GM23248 (cell line): ENCODE measurements at regions not wholly inside any gene's neighbourhood (a gene's known extent, or its start where the extent isn't known, plus 50 kb on each side); places are given as distances from the start of the nearest gene placed in this dataset.
"Not testable (repeated sequence)": the region's sequence is repeated elsewhere in the genome, so short reads cannot be mapped to it uniquely, and the experiment has no call there.

Experiments used
- DNase-seq: peaks from one replicate; pipeline ENCODE4 v3.0.0-alpha.2; 2015
- H2AFZ ChIP-seq: fragments of 200-600 bp; sonication (generic); 2 replicates; pipeline ENCODE4 v1.6.1; 2016; ENCODE audit warnings: antibody characterized with exemption
- H3F3A ChIP-seq: fragments of 200-600 bp; sonication (generic); 2 replicates; pipeline ENCODE4 v1.6.1; 2016; ENCODE audit warnings: mild to moderate bottlenecking, antibody characterized with exemption, mixed run types; ENCODE audit not compliant: insufficient read depth
- H3K27ac ChIP-seq: fragments of 200-600 bp; sonication (generic); 2 replicates; pipeline ENCODE4 v1.5.1; 2016; ENCODE audit warnings: mild to moderate bottlenecking
- H3K27me3 ChIP-seq: fragments of 200-600 bp; sonication (generic); replicated peaks from 2 replicates; pipeline ENCODE4 v1.6.1; 2016; ENCODE audit warnings: mild to moderate bottlenecking; ENCODE audit not compliant: insufficient read depth
- H3K36me3 ChIP-seq: fragments of 200-600 bp; sonication (generic); 2 replicates; pipeline ENCODE4 v1.6.1; 2016; ENCODE audit warnings: low read depth, mild to moderate bottlenecking
- H3K4me1 ChIP-seq: fragments of 200-600 bp; sonication (generic); 2 replicates; pipeline ENCODE4 v1.6.1; 2016; ENCODE audit warnings: mild to moderate bottlenecking; ENCODE audit not compliant: insufficient read depth
- H3K4me2 ChIP-seq: fragments of 200-600 bp; sonication (generic); one replicate; pipeline ENCODE4 v1.6.1; 2016; ENCODE audit warnings: mild to moderate bottlenecking; ENCODE audit not compliant: unreplicated experiment
- H3K4me3 ChIP-seq: fragments of 200-600 bp; sonication (generic); 2 replicates; pipeline ENCODE4 v1.5.1; 2016; ENCODE audit warnings: mild to moderate bottlenecking
- H3K79me2 ChIP-seq: fragments of 200-600 bp; sonication (generic); 2 replicates; pipeline ENCODE4 v1.6.1; 2016; ENCODE audit warnings: mild to moderate bottlenecking; ENCODE audit not compliant: insufficient read depth
- H3K9ac ChIP-seq: fragments of 200-600 bp; sonication (generic); 2 replicates; pipeline ENCODE4 v1.6.1; 2016; ENCODE audit warnings: mild to moderate bottlenecking
- H3K9me2 ChIP-seq: fragments of 200-600 bp; sonication (generic); 2 replicates; pipeline ENCODE4 v1.6.1; 2016; ENCODE audit warnings: mixed run types, mild to moderate bottlenecking, moderate library complexity; ENCODE audit not compliant: insufficient read depth
- H3K9me3 ChIP-seq: fragments of 200-600 bp; sonication (generic); one replicate; pipeline ENCODE4 v1.6.1; 2017; ENCODE audit warnings: low read depth
- H4K20me1 ChIP-seq: fragments of 200-600 bp; sonication (generic); 2 replicates; pipeline ENCODE4 v1.6.0; 2016; ENCODE audit not compliant: insufficient read depth
- EZH2 ChIP-seq: fragments of 200-600 bp; sonication (generic); IDR thresholded peaks from 2 replicates; pipeline ENCODE4 v1.6.1; 2018; ENCODE audit warnings: antibody characterized with exemption, mild to moderate bottlenecking; ENCODE audit not compliant: insufficient read depth, poor library complexity, severe bottlenecking
- EZH2phosphoT487 ChIP-seq: fragments of 200-600 bp; sonication (generic); IDR thresholded peaks from 2 replicates; pipeline ENCODE4 v1.6.1; 2018; ENCODE audit warnings: antibody characterized with exemption, moderate library complexity, mild to moderate bottlenecking, low read depth; ENCODE audit not compliant: insufficient read depth
- WGBS, 2 experiments: methylation state at CpG; one replicate each; pipeline ENCODE4 v1.1.6; 2015 to 2017; ENCODE audit warnings: low lambda C conversion rate in 2 of 2, low coverage in 1 of 2; ENCODE audit errors: missing lambda C conversion rate in 2 of 2; 5-methylcytosine and 5-hydroxymethylcytosine counted together
- in situ Hi-C: fragments of 300-500 bp; cut with MboI; formaldehyde crosslinking; loops from 2 replicates; pipeline ENCODE4 v1.15.0; 2020

DNA sequence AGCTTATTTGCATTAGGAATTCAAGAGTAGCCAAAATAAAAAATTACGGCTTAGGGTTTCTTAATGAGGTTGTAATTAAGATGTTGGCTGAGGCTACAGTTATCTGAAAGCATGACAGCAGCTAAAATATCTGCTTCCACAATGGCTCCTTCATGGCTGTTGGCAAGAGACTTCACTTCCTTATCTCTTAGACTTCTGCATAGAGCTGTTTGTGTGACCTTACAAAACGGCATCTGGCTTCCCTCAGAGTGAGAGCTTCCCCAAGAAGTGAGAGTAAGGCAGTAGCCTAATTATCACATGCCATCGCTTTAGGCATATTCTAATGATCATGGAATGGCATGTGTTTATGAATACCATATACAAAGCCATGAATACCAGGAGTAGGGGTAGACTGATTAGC, 57.6 kb downstream of the CCDC59 start:
- Histone ChIP-seq H2AFZ (no peak overlapping the region), H3K27me3 (no peaks in the 10 kb centered on the region), H3K4me3 (no peak overlapping the region), H3K36me3 (no peaks in the 10 kb centered on the region), H3K9ac (no peak overlapping the region), H3K4me2 (no peak overlapping the region), H3K79me2 (no peaks in the 10 kb centered on the region), H3F3A (no peaks in the 10 kb centered on the region), H3K27ac (no peak overlapping the region), H4K20me1 (no peaks in the 10 kb centered on the region), H3K9me2 (no peaks in the 10 kb centered on the region), H3K4me1 (no peaks in the 10 kb centered on the region), H3K9me3 (no peaks in the 10 kb centered on the region)
- no peak for DNase-seq
- in situ Hi-C loops = no loop called here
- 53 to 59% methylated on average over 3 of the region's 3 CpGs for WGBS, 2 experiments
- TF ChIP-seq EZH2 (no peak), EZH2phosphoT487 (no peak)

DNA sequence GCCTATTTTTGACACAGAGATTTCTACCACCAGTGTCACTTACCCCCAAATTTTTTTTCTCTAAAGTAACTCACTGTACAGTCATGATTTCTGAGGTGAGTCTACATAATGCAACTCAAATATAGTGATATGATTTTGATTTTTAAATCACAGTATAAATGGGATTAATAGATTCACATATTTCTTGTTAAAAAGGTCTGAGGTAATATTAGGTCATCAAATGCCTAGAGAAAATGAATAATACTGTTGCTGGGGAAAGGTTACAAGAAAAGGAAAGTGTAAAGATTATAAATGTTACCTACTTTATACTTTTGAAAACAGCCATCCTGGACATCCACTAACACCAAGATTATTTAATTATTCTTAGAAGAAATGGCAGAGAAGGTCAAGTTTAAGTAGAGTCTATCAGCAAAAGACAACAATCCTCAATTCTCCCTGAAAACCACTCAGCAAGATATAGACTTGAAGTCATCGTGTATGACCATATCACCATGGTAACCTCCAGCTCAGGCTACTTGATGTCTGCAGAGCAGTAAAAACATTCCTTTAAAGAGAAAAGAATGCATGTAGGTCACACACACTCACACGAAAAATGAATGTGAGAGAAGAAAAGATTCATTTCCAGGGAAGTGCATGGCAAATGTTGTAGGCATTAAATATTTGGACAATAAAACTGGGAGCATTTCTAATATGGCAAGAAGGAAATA, 58.7 kb downstream of the CCDC59 start:
- Histone ChIP-seq H3K9me2 (no peaks in the 10 kb centered on the region), H3K27ac (no peak overlapping the region), H3K4me3 (no peak overlapping the region), H2AFZ (no peak overlapping the region), H4K20me1 (no peaks in the 10 kb centered on the region), H3K9me3 (no peaks in the 10 kb centered on the region), H3K4me1 (no peaks in the 10 kb centered on the region), H3K9ac (no peak overlapping the region), H3K27me3 (no peaks in the 10 kb centered on the region), H3K4me2 (no peak overlapping the region), H3K36me3 (no peaks in the 10 kb centered on the region), H3K79me2 (no peaks in the 10 kb centered on the region), H3F3A (no peaks in the 10 kb centered on the region)
- TF ChIP-seq EZH2phosphoT487 (no peak), EZH2 (no peak)
- in situ Hi-C loops = no loop called here
- peak; percentile 28 for DNase-seq
- 3 to 5% methylated on average over 2 of the region's 2 CpGs for WGBS, 2 experiments

DNA sequence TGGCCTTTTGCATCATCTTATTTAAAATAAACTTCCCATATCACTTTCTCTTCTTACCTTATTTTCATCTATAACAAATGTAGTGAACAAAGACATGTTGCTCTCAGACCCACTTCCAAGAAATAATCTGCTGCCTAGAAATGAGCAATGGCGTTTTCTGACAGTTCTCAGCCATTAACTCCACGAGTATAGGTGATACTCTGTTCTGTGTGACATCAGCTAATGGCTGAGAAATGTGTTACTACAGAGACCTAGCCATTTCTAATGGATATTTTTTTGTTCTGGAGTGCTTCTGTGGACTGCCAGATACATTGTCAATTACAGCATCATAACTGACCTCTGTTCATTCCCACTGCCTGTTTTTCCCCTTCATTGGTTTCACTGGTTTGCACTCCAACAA, 67.8 kb downstream of the CCDC59 start:
- H3K9me2 ChIP-seq = no peaks in the 10 kb centered on the region
- in situ Hi-C loops = no loop called here
- H3K36me3 ChIP-seq = no peaks in the 10 kb centered on the region
- no peak overlapping the region for H3K9ac ChIP-seq
- no peak for DNase-seq
- no peak overlapping the region for H3K27ac ChIP-seq
- H3K79me2 ChIP-seq = no peaks in the 10 kb centered on the region
- H3K4me1 ChIP-seq = no peaks in the 10 kb centered on the region
- H3K4me3 ChIP-seq = no peak overlapping the region
- H3K9me3 ChIP-seq = no peaks in the 10 kb centered on the region
- WGBS, 2 experiments = 16 to 18% methylated on average over 2 of the region's 2 CpGs
- no peaks in the 10 kb centered on the region for H4K20me1 ChIP-seq
- no peak for TF ChIP-seq EZH2
- no peak for TF ChIP-seq EZH2phosphoT487
- H3K27me3 ChIP-seq = no peaks in the 10 kb centered on the region
- no peak overlapping the region for H2AFZ ChIP-seq
- no peaks in the 10 kb centered on the region for H3F3A ChIP-seq
- no peak overlapping the region for H3K4me2 ChIP-seq

DNA sequence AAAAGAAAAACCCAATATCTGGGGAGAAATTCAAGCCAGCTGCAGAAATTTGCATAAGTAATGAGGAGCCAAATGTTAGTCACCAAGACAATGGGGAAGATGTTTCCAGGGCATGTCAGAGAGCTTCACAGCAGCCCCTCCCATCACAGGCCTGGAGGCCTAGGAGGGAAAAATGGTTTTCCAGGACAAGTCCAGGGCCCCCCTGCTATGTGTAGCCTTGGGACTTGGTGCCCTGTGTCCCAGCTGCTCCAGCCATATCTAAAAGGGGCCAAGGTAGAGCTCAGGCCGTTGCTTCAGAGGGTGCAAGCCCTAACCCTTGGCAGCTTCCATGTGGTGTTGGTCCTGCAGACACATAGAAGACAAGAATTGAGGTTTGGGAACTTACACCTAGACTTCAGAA, 76.9 kb downstream of the CCDC59 start:
- DNase-seq, H3K4me2 ChIP-seq, H3K36me3 ChIP-seq, H2AFZ ChIP-seq, H3K9me2 ChIP-seq, H3K27ac ChIP-seq, H3K4me3 ChIP-seq, H3F3A ChIP-seq, in situ Hi-C loops, H3K4me1 ChIP-seq, H4K20me1 ChIP-seq, H3K9ac ChIP-seq, H3K79me2 ChIP-seq, H3K27me3 ChIP-seq, H3K9me3 ChIP-seq: not testable (repeated sequence)
- 0% methylated on average over 1 of the region's 1 CpG for WGBS, 2 experiments

DNA sequence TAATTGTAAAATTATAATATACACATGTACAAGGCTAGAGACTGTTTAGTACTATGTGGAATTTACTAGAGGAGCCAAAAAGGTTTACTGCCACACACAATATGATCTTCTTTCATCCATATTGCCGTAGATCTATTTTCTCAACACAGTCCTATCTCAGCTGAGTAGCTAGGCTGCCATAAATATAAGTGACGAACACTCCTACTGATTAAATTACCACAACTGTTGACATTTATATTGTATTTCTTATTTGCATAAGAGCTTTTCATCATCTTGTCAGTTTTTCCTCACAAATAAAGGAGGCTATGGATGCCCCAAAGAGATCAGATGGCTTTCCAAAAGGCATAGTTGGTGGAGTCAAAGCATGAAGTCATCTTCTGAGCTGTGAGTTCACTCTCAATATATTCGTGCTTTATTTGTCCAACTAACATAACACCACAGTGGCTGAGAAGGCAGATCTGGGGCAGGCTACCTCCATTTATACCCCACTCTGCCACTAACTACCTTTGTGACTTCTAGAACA, 78.6 kb downstream of the CCDC59 start:
- DNase-seq = no peak

More for the DNA sequence above, 78.6 kb downstream of the CCDC59 start:
- Histone ChIP-seq H3K9me2 (no peaks in the 10 kb centered on the region), H3K9ac (no peak overlapping the region), H2AFZ (no peak overlapping the region), H3K4me2 (no peak overlapping the region), H3F3A (no peaks in the 10 kb centered on the region), H3K79me2 (no peaks in the 10 kb centered on the region), H3K4me1 (no peaks in the 10 kb centered on the region), H3K9me3 (no peaks in the 10 kb centered on the region), H3K27ac (no peak overlapping the region), H3K4me3 (no peak overlapping the region), H3K27me3 (no peaks in the 10 kb centered on the region), H4K20me1 (no peaks in the 10 kb centered on the region), H3K36me3 (no peaks in the 10 kb centered on the region)
- WGBS, 2 experiments = 30 to 31% methylated on average over 3 of the region's 3 CpGs
- TF ChIP-seq EZH2 (no peak), EZH2phosphoT487 (no peak)
- in situ Hi-C loops = no loop called here
